HG03469 (cell line): ENCODE measurements at regions not wholly inside any gene's neighbourhood (a gene's known extent, or its start where the extent isn't known, plus 50 kb on each side); places are given as distances from the start of the nearest gene placed in this dataset.

Source experiments
- ATAC-seq: cut with Tn5 transposase; IDR thresholded peaks from one replicate; pipeline ENCODE4 v1.9.1; 2021; ENCODE audit warnings: mild to moderate bottlenecking, moderate library complexity, moderate number of reproducible peaks; ENCODE audit not compliant: unreplicated experiment

GRCh38 chr13:62706048-62706447 lies 1290.4 kb upstream of the PCDH20 start:
- ATAC-seq: no peak

GRCh38 chr13:62704875-62705274 lies 1289.2 kb upstream of the PCDH20 start:
- ATAC-seq: no peak

DNA sequence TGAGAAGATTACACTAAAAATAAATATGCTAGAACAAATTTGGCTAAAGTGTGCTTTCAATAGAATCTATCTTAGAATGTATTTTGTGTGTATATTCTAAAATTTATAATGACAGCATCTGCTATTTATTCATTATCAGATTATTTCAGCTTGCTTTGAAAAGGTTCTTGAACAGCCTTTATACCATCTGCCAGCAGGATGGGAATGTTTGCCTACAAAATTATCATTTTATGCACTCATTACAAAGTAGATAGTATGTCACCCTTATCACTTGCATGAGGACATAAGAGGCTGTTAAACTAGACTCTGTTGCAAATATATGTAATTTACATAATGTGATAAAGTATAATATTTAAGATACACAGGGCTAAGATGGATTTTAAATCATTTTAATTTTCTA lies 1286.9 kb upstream of the PCDH20 start:
- no peak for ATAC-seq

DNA sequence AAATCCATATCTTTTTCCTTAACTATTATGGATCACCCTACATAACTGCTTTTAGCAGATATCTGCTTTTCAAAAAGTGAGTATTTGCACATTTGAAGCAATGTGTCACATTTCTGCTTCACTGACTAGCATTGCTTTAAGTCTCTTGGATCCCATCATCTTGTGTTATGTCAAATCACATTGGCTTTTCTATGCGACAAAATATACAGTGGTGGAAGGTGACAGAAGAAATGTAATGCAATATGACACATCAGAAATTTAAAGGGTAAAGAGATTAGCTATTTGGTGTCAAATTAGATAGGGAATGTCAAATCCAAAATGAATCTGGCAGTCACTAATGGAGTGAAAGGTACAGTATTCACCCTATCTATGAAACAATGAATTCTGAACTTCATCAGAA lies 1282.1 kb upstream of the PCDH20 start:
- no peak for ATAC-seq

- no peak for ATAC-seq
Measured at GRCh38 chr13:62696490-62696889, 1280.8 kb upstream of the PCDH20 start.

DNA sequence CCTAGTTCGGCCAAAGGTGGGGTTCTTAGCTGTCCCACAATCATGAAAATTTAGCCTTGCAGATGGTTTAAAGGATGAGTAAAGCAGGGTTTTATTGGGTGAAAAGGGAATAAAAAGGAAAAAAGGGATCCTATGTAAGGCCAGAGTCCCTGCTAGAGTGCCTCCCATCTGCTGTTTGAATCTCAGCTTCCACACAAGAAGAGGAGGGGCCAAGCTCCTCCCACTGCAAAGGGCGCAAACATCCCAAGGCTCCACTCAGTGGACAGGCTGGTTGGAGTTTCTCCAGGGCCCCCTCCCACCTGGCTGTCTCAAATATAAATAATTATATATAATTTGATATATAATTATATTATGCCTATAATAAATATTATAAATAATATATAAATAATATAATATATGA lies 1272.1 kb upstream of the PCDH20 start:
- ATAC-seq: no peak

DNA sequence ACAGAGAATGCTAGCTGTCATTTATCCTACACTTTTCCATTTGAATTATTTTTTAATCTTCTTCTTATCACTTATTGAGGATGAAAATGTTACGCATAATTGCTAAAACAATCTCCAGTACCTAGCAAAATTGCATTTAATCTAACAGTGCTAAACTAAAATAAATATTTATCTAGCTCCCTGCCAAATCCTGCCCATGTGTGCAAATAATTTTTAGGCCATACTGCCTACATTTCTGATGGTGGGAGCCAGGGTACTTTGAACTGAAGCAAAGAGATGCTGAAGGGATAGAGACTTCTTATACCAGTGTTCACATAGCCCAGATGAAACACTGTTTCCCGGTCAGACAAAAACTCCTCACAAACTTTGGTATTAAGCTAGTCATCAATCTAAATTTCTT lies 1268.7 kb upstream of the PCDH20 start:
- no peak for ATAC-seq

DNA sequence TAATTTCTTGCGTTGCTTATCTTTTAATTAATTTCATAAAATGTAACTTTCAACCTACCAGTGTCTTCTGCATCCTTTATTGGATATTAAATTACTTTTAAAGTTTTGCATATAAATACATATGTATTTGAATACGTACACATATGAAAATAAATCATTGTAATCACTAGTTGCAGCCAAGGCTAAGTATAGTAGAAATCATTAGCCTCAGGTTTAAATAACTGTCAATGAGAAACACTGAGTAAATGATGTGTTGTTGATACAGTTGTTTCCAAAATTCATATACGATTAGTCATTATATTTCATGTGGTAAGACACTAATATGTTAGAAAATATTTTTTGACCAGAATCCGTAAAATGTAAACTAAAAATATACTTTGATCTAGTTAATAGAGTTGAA lies 1267.1 kb upstream of the PCDH20 start:
- no peak for ATAC-seq

- no peak for ATAC-seq
Measured at GRCh38 chr13:62678039-62678438, 1262.4 kb upstream of the PCDH20 start.

DNA sequence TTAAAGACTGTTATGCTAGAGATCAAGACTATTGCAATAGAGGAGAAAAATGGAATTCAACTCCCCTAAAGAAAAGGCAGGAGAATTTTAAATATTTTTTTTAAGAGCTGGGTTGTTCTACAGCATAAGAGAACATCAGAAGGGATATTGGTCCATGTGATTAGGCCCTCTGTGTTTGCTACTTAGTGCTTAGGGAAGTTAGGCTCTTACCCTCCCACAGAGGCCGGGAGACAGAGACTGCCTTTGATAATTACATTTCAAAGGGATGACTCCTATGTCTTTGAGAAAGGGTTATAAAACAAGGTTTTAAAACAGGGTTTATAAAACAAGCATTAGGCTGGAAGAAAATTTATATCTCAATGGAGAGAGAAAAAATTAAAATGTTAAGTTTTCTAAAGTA lies 1248.1 kb upstream of the PCDH20 start:
- no peak for ATAC-seq

GRCh38 chr13:62659365-62659764 lies 1243.7 kb upstream of the PCDH20 start:
- no peak for ATAC-seq

- no peak for ATAC-seq
Measured at GRCh38 chr13:62653371-62653770, 1237.7 kb upstream of the PCDH20 start.

DNA sequence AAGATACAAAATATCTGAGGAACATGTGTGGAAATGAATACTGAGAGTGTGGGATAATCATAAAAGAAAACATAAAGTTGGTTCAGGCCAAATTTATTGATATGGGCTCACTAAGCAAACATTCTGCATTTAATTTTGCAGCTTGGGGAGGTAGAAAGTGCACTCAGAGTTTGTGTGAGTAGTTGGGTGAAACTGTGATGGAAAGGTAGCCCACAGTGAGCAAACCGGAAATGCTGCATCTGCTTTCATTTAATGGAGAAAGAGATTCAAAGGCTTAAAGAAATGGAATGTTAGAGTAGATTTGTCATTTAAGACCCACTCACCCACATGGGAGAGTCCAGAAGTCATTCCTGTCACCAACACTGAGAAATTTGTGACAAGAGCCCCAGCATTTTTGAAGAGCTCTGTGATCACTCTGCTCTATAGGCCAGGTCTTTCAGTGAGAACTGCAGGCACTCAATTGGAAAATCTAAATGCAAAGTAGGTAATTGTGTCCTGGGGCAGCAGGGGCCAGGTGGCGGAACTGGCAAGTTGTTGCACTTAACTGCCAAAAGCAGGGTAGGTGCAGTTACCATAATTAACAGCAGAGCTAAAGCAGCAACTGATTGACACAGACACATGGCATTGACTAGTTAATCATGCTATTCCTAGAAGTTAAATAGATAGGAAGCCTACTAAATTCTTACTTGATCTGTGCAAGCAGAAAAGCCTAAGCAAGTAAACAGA lies 1228.3 kb upstream of the PCDH20 start:
- no peak for ATAC-seq

DNA sequence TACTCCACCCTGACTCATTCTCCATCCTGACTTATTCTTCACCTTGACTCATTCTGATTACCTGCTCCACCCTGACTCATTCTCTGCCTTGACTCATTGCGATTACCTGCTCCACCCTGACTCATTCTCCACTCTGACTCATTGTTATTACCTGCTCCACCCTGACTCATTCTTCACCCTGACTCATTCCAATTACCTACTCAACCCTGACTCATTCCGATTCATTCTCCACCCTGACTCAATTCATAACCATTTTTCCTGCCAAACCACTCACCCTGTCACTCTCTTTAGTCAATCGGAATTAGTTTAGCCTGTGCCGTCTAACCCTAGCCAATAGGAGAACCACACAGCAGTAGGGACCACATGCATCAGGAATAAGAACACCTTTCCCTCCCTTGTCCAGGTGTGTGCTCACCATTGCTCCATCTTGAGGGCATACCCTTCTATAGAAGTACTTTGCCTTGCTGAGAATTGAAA lies 1227.4 kb upstream of the PCDH20 start:
- no peak for ATAC-seq

- ATAC-seq: no peak
Measured at GRCh38 chr13:62635161-62635560, 1219.5 kb upstream of the PCDH20 start.

GRCh38 chr13:62633448-62633847 lies 1217.8 kb upstream of the PCDH20 start:
- no peak for ATAC-seq

- ATAC-seq: no peak
Measured at GRCh38 chr13:62631619-62632018, 1216.0 kb upstream of the PCDH20 start.

GRCh38 chr13:62631124-62631523 lies 1215.5 kb upstream of the PCDH20 start:
- no peak for ATAC-seq

DNA sequence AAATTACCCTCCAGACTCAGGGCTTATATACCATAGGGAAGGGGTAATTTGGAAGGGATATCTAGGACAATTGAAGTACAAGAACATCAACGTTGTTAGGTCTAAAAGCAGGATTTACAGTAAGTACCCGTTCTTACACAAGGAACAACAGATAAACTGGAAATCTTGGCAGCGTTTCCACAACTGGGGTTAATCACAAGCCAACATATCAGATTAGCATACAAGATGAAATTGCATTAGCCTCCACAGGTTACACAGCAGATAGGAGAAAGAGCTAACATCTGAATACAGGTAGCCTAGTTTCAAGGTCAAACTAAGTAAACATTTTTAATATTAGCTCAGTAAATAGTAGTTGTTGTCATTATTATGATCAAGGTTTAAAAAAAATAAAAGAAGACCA lies 1214.0 kb upstream of the PCDH20 start:
- ATAC-seq: no peak

DNA sequence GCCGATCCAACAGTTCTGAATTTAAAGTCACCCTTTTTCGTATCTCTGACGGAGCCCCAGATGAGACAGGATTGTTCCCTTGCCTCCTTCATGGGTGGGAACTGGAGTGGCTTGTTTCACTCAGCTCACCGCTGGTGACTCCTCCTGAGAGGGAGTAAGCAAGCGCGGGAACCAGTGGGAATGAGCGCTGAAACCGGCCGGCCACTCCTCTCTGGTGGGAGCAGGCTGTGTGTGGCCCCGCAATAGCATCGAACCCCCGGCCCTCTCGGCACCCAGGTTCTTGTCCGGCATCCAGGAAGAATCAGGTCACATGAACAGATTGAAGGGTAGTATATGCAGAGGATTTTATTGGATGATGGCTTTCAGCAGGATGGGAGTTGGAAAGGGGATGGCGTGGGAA lies 1211.6 kb upstream of the PCDH20 start:
- no peak for ATAC-seq

DNA sequence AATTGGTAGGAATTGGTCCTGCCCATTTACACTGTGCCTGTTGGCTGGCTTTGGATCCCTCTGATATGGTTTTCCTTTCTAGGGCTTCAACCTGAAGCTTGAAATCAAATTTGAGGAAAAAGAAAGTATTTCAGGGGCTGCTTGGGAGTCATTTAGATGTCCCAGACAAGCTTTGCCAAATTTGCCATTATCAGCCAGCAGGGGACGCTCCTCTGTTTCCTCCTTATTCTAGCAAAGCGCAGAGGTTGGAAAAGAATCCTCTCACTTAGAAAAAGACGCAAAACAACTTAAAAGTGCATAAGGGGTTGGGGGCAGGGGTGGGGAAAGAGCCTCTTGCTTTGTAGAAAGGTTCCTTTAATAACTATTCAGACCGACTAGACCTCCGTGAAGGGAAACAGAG lies 1211.1 kb upstream of the PCDH20 start:
- ATAC-seq: no peak

DNA sequence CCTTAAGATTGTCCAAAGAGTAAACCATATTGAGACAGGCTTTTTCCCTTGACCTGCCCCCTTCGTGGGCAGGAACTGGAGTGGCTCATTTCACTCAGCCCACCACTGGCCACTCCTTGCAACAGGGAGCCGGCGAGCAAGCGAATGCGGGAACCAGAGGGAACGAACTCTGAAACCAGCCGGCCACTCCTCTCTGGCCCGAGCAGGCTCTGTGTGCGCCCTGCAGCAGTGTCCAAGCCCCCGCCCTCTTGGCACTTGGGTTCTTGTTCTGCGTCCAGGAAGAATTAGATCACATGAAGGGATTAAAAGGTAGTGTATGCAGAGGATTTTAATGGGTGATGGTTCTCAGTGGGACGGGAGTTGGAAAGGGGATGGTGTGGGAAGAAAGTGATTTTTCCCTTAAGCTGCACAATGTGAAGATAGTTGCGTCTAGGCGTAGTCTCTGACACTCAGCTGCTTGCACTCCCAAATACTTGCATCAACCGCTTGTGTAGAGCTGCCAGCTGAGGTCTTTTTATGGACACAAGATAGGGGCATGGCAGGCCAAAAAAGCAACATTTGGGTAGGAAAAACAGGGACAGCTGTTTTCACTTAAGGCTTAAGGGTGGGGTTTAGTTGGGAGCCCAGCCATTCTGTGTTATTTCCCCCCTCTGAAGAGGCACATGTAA lies 1209.7 kb upstream of the PCDH20 start:
- ATAC-seq: no peak

DNA sequence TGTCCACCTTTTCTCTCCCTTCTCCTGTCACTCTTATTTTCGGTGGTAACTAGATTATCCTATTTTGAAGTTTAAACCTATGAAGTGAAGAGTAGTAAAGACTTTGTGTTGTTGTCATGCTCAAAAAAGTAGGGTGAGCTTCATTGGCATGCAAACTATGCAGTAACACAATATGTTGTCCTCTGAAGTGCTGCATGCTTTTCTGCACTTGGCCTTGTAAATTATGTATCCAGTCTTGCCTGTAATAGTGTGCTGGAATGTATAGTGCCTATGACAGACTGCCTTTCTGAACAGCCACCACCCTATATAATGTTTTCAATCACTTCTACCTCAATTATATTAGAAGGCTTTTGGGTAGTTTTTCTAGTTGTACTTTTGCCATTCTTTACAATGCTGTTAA lies 1198.2 kb upstream of the PCDH20 start:
- no peak for ATAC-seq
